ENCODE measurements at regions not wholly inside any gene's neighbourhood (a gene's known extent, or its start where the extent isn't known, plus 50 kb on each side); places are given as distances from the start of the nearest gene placed in this dataset.

GRCh38 chr5:156245895-156246294 lies 81.1 kb upstream of the SGCD start:
- Histone ChIP-seq H3K4me3 (ENCODE audit: low read depth in 1 of 5, low read length in 5 of 5) (no peak overlapping the region), H3K27me3 (ENCODE audit: control insufficient read depth in 5 of 5, insufficient read depth in 4 of 5, low read length in 5 of 5) (no peaks in the 10 kb centered on the region), H3K9me3 (ENCODE audit: control insufficient read depth in 5 of 5, low read length in 5 of 5) (no peaks in the 10 kb centered on the region), H3K27ac (ENCODE audit: low read depth, low read length) (no peak overlapping the region), H3K9ac (ENCODE audit: low read length in 5 of 5) (no peak overlapping the region), H3K36me3 (ENCODE audit: control insufficient read depth in 5 of 5, insufficient read depth in 5 of 5, low read length in 5 of 5) (no peaks in the 10 kb centered on the region), H3K4me1 (ENCODE audit: control insufficient read depth in 5 of 5, insufficient read depth in 5 of 5, low read length in 5 of 5) (peaks cover 0 to 5% (median 0%) of the 10 kb centered on the region in 5 donors)

- H3K27ac ChIP-seq (ENCODE audit: low read depth, low read length): no peak overlapping the region
- H3K36me3 ChIP-seq (ENCODE audit: control insufficient read depth in 5 of 5, insufficient read depth in 5 of 5, low read length in 5 of 5): no peaks in the 10 kb centered on the region
- H3K9me3 ChIP-seq (ENCODE audit: control insufficient read depth in 5 of 5, low read length in 5 of 5): no peaks in the 10 kb centered on the region
- H3K4me3 ChIP-seq (ENCODE audit: low read depth in 1 of 5, low read length in 5 of 5): no peak overlapping the region
- no peaks in the 10 kb centered on the region for H3K27me3 ChIP-seq (ENCODE audit: control insufficient read depth in 5 of 5, insufficient read depth in 4 of 5, low read length in 5 of 5)
- no peak overlapping the region for H3K9ac ChIP-seq (ENCODE audit: low read length in 5 of 5)
- no peaks in the 10 kb centered on the region for H3K4me1 ChIP-seq (ENCODE audit: control insufficient read depth in 5 of 5, insufficient read depth in 5 of 5, low read length in 5 of 5)
These were observed 75.9 kb upstream of the SGCD start for GRCh38 chr5:156251076-156251475.

GRCh38 chr5:156253130-156253529 lies 73.8 kb upstream of the SGCD start:
- Histone ChIP-seq H3K9ac (ENCODE audit: low read length in 5 of 5) (no peak overlapping the region), H3K27me3 (ENCODE audit: control insufficient read depth in 5 of 5, insufficient read depth in 4 of 5, low read length in 5 of 5) (no peaks in the 10 kb centered on the region), H3K9me3 (ENCODE audit: control insufficient read depth in 5 of 5, low read length in 5 of 5) (no peaks in the 10 kb centered on the region), H3K27ac (ENCODE audit: low read depth, low read length) (no peak overlapping the region), H3K36me3 (ENCODE audit: control insufficient read depth in 5 of 5, insufficient read depth in 5 of 5, low read length in 5 of 5) (no peaks in the 10 kb centered on the region), H3K4me3 (ENCODE audit: low read depth in 1 of 5, low read length in 5 of 5) (no peak overlapping the region), H3K4me1 (ENCODE audit: control insufficient read depth in 5 of 5, insufficient read depth in 5 of 5, low read length in 5 of 5) (no peaks in the 10 kb centered on the region)

GRCh38 chr5:156254196-156254595 lies 72.8 kb upstream of the SGCD start:
- Histone ChIP-seq H3K4me3 (ENCODE audit: low read depth in 1 of 5, low read length in 5 of 5) (no peak overlapping the region), H3K36me3 (ENCODE audit: control insufficient read depth in 5 of 5, insufficient read depth in 5 of 5, low read length in 5 of 5) (no peaks in the 10 kb centered on the region), H3K9ac (ENCODE audit: low read length in 5 of 5) (no peak overlapping the region), H3K9me3 (ENCODE audit: control insufficient read depth in 5 of 5, low read length in 5 of 5) (no peaks in the 10 kb centered on the region), H3K27ac (ENCODE audit: low read depth, low read length) (no peak overlapping the region), H3K27me3 (ENCODE audit: control insufficient read depth in 5 of 5, insufficient read depth in 4 of 5, low read length in 5 of 5) (no peaks in the 10 kb centered on the region), H3K4me1 (ENCODE audit: control insufficient read depth in 5 of 5, insufficient read depth in 5 of 5, low read length in 5 of 5) (no peaks in the 10 kb centered on the region)

GRCh38 chr5:156256642-156257041 lies 70.3 kb upstream of the SGCD start:
- no peaks in the 10 kb centered on the region for H3K36me3 ChIP-seq (ENCODE audit: control insufficient read depth in 5 of 5, insufficient read depth in 5 of 5, low read length in 5 of 5)
- H3K27ac ChIP-seq (ENCODE audit: low read depth, low read length): no peak overlapping the region
- H3K4me3 ChIP-seq (ENCODE audit: low read depth in 1 of 5, low read length in 5 of 5): no peak overlapping the region
- no peak overlapping the region for H3K9ac ChIP-seq (ENCODE audit: low read length in 5 of 5)
- H3K4me1 ChIP-seq (ENCODE audit: control insufficient read depth in 5 of 5, insufficient read depth in 5 of 5, low read length in 5 of 5): no peaks in the 10 kb centered on the region
- no peaks in the 10 kb centered on the region for H3K27me3 ChIP-seq (ENCODE audit: control insufficient read depth in 5 of 5, insufficient read depth in 4 of 5, low read length in 5 of 5)
- H3K9me3 ChIP-seq (ENCODE audit: control insufficient read depth in 5 of 5, low read length in 5 of 5): no peaks in the 10 kb centered on the region

GRCh38 chr5:156258934-156259333 lies 68.0 kb upstream of the SGCD start:
- Histone ChIP-seq H3K9me3 (ENCODE audit: control insufficient read depth in 5 of 5, low read length in 5 of 5) (no peaks in the 10 kb centered on the region), H3K27ac (ENCODE audit: low read depth, low read length) (no peak overlapping the region), H3K27me3 (ENCODE audit: control insufficient read depth in 5 of 5, insufficient read depth in 4 of 5, low read length in 5 of 5) (no peaks in the 10 kb centered on the region), H3K9ac (ENCODE audit: low read length in 5 of 5) (no peak overlapping the region), H3K4me1 (ENCODE audit: control insufficient read depth in 5 of 5, insufficient read depth in 5 of 5, low read length in 5 of 5) (no peaks in the 10 kb centered on the region), H3K4me3 (ENCODE audit: low read depth in 1 of 5, low read length in 5 of 5) (no peak overlapping the region), H3K36me3 (ENCODE audit: control insufficient read depth in 5 of 5, insufficient read depth in 5 of 5, low read length in 5 of 5) (no peaks in the 10 kb centered on the region)

- no peaks in the 10 kb centered on the region for H3K9me3 ChIP-seq (ENCODE audit: control insufficient read depth in 5 of 5, low read length in 5 of 5)
- H3K4me1 ChIP-seq (ENCODE audit: control insufficient read depth in 5 of 5, insufficient read depth in 5 of 5, low read length in 5 of 5): no peaks in the 10 kb centered on the region
- H3K27me3 ChIP-seq (ENCODE audit: control insufficient read depth in 5 of 5, insufficient read depth in 4 of 5, low read length in 5 of 5): no peaks in the 10 kb centered on the region
- no peak overlapping the region for H3K27ac ChIP-seq (ENCODE audit: low read depth, low read length)
- no peak overlapping the region for H3K9ac ChIP-seq (ENCODE audit: low read length in 5 of 5)
- no peaks in the 10 kb centered on the region for H3K36me3 ChIP-seq (ENCODE audit: control insufficient read depth in 5 of 5, insufficient read depth in 5 of 5, low read length in 5 of 5)
- H3K4me3 ChIP-seq (ENCODE audit: low read depth in 1 of 5, low read length in 5 of 5): no peak overlapping the region
These were observed 67.3 kb upstream of the SGCD start for GRCh38 chr5:156259618-156260017.

- H3K36me3 ChIP-seq (ENCODE audit: control insufficient read depth in 5 of 5, insufficient read depth in 5 of 5, low read length in 5 of 5): no peaks in the 10 kb centered on the region
- H3K4me3 ChIP-seq (ENCODE audit: low read depth in 1 of 5, low read length in 5 of 5): no peak overlapping the region
- no peaks in the 10 kb centered on the region for H3K27me3 ChIP-seq (ENCODE audit: control insufficient read depth in 5 of 5, insufficient read depth in 4 of 5, low read length in 5 of 5)
- H3K4me1 ChIP-seq (ENCODE audit: control insufficient read depth in 5 of 5, insufficient read depth in 5 of 5, low read length in 5 of 5): no peaks in the 10 kb centered on the region
- no peaks in the 10 kb centered on the region for H3K9me3 ChIP-seq (ENCODE audit: control insufficient read depth in 5 of 5, low read length in 5 of 5)
- H3K27ac ChIP-seq (ENCODE audit: low read depth, low read length): no peak overlapping the region
- no peak overlapping the region for H3K9ac ChIP-seq (ENCODE audit: low read length in 5 of 5)
These were observed 65.6 kb upstream of the SGCD start for GRCh38 chr5:156261275-156261939.

- Histone ChIP-seq H3K9me3 (ENCODE audit: control insufficient read depth in 5 of 5, low read length in 5 of 5) (peaks cover 0 to 10% (median 3%) of the 10 kb centered on the region in 5 donors), H3K27me3 (ENCODE audit: control insufficient read depth in 5 of 5, insufficient read depth in 4 of 5, low read length in 5 of 5) (no peaks in the 10 kb centered on the region), H3K36me3 (ENCODE audit: control insufficient read depth in 5 of 5, insufficient read depth in 5 of 5, low read length in 5 of 5) (no peaks in the 10 kb centered on the region), H3K27ac (ENCODE audit: low read depth, low read length) (no peak overlapping the region), H3K9ac (ENCODE audit: low read length in 5 of 5) (no peak overlapping the region), H3K4me3 (ENCODE audit: low read depth in 1 of 5, low read length in 5 of 5) (no peak overlapping the region), H3K4me1 (ENCODE audit: control insufficient read depth in 5 of 5, insufficient read depth in 5 of 5, low read length in 5 of 5) (no peaks in the 10 kb centered on the region)
These were observed 55.4 kb upstream of the SGCD start for GRCh38 chr5:156271569-156271968.

- Histone ChIP-seq H3K9me3 (ENCODE audit: control insufficient read depth in 5 of 5, low read length in 5 of 5) (peaks cover 0 to 10% (median 3%) of the 10 kb centered on the region in 5 donors), H3K4me3 (ENCODE audit: low read depth in 1 of 5, low read length in 5 of 5) (no peak overlapping the region), H3K27ac (ENCODE audit: low read depth, low read length) (no peak overlapping the region), H3K9ac (ENCODE audit: low read length in 5 of 5) (no peak overlapping the region), H3K36me3 (ENCODE audit: control insufficient read depth in 5 of 5, insufficient read depth in 5 of 5, low read length in 5 of 5) (no peaks in the 10 kb centered on the region), H3K27me3 (ENCODE audit: control insufficient read depth in 5 of 5, insufficient read depth in 4 of 5, low read length in 5 of 5) (no peaks in the 10 kb centered on the region), H3K4me1 (ENCODE audit: control insufficient read depth in 5 of 5, insufficient read depth in 5 of 5, low read length in 5 of 5) (no peaks in the 10 kb centered on the region)
These were observed 54.8 kb upstream of the SGCD start for GRCh38 chr5:156272139-156272538.

All from subcutaneous abdominal adipose tissue (tissue), 5 donors.